ENCODE measurements at regions not wholly inside any gene's neighbourhood (a gene's known extent, or its start where the extent isn't known, plus 50 kb on each side); places are given as distances from the start of the nearest gene placed in this dataset.

- in situ Hi-C loops (cut with MboI): no loop called here
- ChIA-PET RAD21 (ENCODE audit: unreplicated experiment) (interaction anchor here (5.9 kb wide), 1 partner anchor 11 kb away, joined by 49 read pairs; no protein-coding TSS in a partner anchor), CTCF (interaction anchor here (0.7 to 1.5 kb wide), 4 partner anchors 10 to 65 kb away, joined by 3 to 7 read pairs (median 4); no protein-coding TSS in a partner anchor), SMC1A (ENCODE audit: uncharacterized antibody, unreplicated experiment) (interaction anchor here (0.5 to 7.5 kb wide), 11 partner anchors 8 to 325 kb away, joined by 3 to 70 read pairs (median 3); no protein-coding TSS in a partner anchor), POLR2A (interaction anchor here (0.7 to 3.2 kb wide), 3 partner anchors 10 to 259 kb away, joined by 3 to 16 read pairs (median 3); no protein-coding TSS in a partner anchor)
- H3K27ac ChIP-seq (ENCODE audit: control insufficient read depth, insufficient read depth): no peak overlapping the region
- H3K4me3 ChIP-seq: no peak overlapping the region
- no peaks in the 10 kb centered on the region for H3K36me3 ChIP-seq (ENCODE audit: control insufficient read depth in 2 of 2, insufficient read depth in 2 of 2, low read length in 1 of 2)
- H3K27me3 ChIP-seq (replicated peaks in 1 of 2; ENCODE audit: control insufficient read depth in 2 of 2, insufficient read depth in 2 of 2, low read length in 1 of 2): no peaks in the 10 kb centered on the region
- no TSS peak for BruUV-seq (replicated peaks)
- DNase-seq (ENCODE audit: low read depth, low spot score): no peak
- ATAC-seq: peak; percentile 14; the same call in 2 of the 3 replicates
- no peaks in the 10 kb centered on the region for H3K79me2 ChIP-seq (ENCODE audit: control insufficient read depth, insufficient read depth, low read length)
- intact Hi-C loops (cut with micrococcal nuclease; ENCODE audit: unreplicated experiment): loop anchor here (5.0 to 10.0 kb wide), 2 partner anchors 209 to 406 kb away; no protein-coding TSS in a partner anchor
- H3K9me3 ChIP-seq (replicated peaks; ENCODE audit: control insufficient read depth, insufficient read depth, low read length): no peaks in the 10 kb centered on the region
- no peak overlapping the region for H3K9ac ChIP-seq (ENCODE audit: control insufficient read depth, insufficient read depth, low read length)
- TF ChIP-seq CHD1 (IDR thresholded peaks at IDR 0.05; ENCODE audit: low read depth, low read length): no peak
- TF ChIP-seq LARP7 (IDR thresholded peaks at IDR 0.05): no peak
- TF ChIP-seq YY1 (IDR thresholded peaks at IDR 0.05; ENCODE audit: low read depth, low read length): no peak
- TF ChIP-seq BCLAF1 (IDR thresholded peaks at IDR 0.05): no peak
- no peak for TF ChIP-seq PBX3 (IDR thresholded peaks at IDR 0.05; ENCODE audit: insufficient replicate concordance, low read depth, low read length)
- TF ChIP-seq ZZZ3 (IDR thresholded peaks at IDR 0.05; ENCODE audit: control insufficient read depth, insufficient read length, low read depth): no peak
- no peak for TF ChIP-seq KAT2A (conservative IDR thresholded peaks at IDR 0.05; ENCODE audit: control insufficient read depth, low read depth, low read length)
- TF ChIP-seq ZNF622 (IDR thresholded peaks at IDR 0.05): no peak
- H3K4me2 ChIP-seq (ENCODE audit: control insufficient read depth, insufficient read depth): no peak overlapping the region
- peaks cover 8% of the 10 kb centered on the region; the same call in 1 of the 2 replicates for H3K4me1 ChIP-seq (ENCODE audit: control insufficient read depth, insufficient read depth, low read length)
- H2AFZ ChIP-seq (ENCODE audit: control insufficient read depth, low read depth, low read length): no peak overlapping the region
- FAIRE-seq: no peak
- no peaks in the 10 kb centered on the region for H4K20me1 ChIP-seq (ENCODE audit: control insufficient read depth, insufficient read depth)
Observed at GRCh38 chr13:80038371-80038770, 302.6 kb downstream of the SPRY2 start.

Measured in GM12878 (cell line).